ENCODE measurements at regions not wholly inside any gene's neighbourhood (a gene's known extent, or its start where the extent isn't known, plus 50 kb on each side); places are given as distances from the start of the nearest gene placed in this dataset.

- TF ChIP-seq CTCF (conservative IDR thresholded peaks at IDR 0.05 in 1 of 2, IDR thresholded peaks at IDR 0.05 in 1 of 2; ENCODE audit: low read depth in 1 of 2, low read length in 2 of 2) (no peak), EZH2 (IDR thresholded peaks at IDR 0.05; ENCODE audit: low read length, missing control alignments) (no peak)
These were observed 287.4 kb downstream of the SEC14L1 start for GRCh38 chr17:77428020-77428748.
